CD4-positive, CD25-positive, alpha-beta regulatory T cell (primary cell): ENCODE measurements at regions not wholly inside any gene's neighbourhood (a gene's known extent, or its start where the extent isn't known, plus 50 kb on each side); places are given as distances from the start of the nearest gene placed in this dataset.
"Not testable (repeated sequence)": the region's sequence is repeated elsewhere in the genome, so short reads cannot be mapped to it uniquely, and the experiment has no call there.

ENCODE experiments used
- ATAC-seq, 2 donors: fragments of 150-1000 bp; cut with Tn5 transposase; one replicate each; pipeline ENCODE4 v1.10.0; 2021; ENCODE audit warnings: low read depth in 2 of 2, moderate number of reproducible peaks in 2 of 2, moderate library complexity in 1 of 2
- DNase-seq, 3 donors: peaks; one replicate each; pipeline versions ENCODE4 v3.0.0 to v3.0.0-alpha.2; 2012 to 2022; ENCODE audit warnings: mixed read lengths in 1 of 3
- H3K27ac ChIP-seq: one replicate; pipeline ENCODE4 v1.7.0; 2013; ENCODE audit warnings: mild to moderate bottlenecking, low read length; ENCODE audit not compliant: insufficient read depth, poor library complexity, severe bottlenecking
- H3K27me3 ChIP-seq: one replicate; pipeline ENCODE4 v1.7.0; 2013; ENCODE audit warnings: low read length; ENCODE audit not compliant: control insufficient read depth, insufficient read depth
- H3K36me3 ChIP-seq: one replicate; pipeline ENCODE4 v1.7.0; 2013; ENCODE audit warnings: mild to moderate bottlenecking, low read length, moderate library complexity; ENCODE audit not compliant: control insufficient read depth, insufficient read depth
- H3K4me1 ChIP-seq: 2 replicates; pipeline ENCODE4 v1.7.0; 2013; ENCODE audit warnings: mild to moderate bottlenecking, low read length; ENCODE audit not compliant: insufficient read depth, control insufficient read depth, poor library complexity, severe bottlenecking
- H3K4me3 ChIP-seq: one replicate; pipeline ENCODE4 v1.7.0; 2013; ENCODE audit warnings: low read depth, mild to moderate bottlenecking, low read length, moderate library complexity
- H3K9me3 ChIP-seq, 2 experiments: 1 replicate in 1 of 2; 2 replicates in 1 of 2; pipeline ENCODE4 v1.7.0; 2013; ENCODE audit warnings: low read length in 2 of 2, mild to moderate bottlenecking in 1 of 2, moderate library complexity in 1 of 2; ENCODE audit not compliant: control insufficient read depth in 2 of 2
- H3K27ac Mint-ChIP-seq, 3 donors: one replicate each; pipeline ENCODE4 v1.8.0; 2020 to 2022; ENCODE audit warnings: mild to moderate bottlenecking in 3 of 3, mixed read lengths in 3 of 3, moderate library complexity in 2 of 3
- H3K27me3 Mint-ChIP-seq: one replicate; pipeline ENCODE4 v1.8.0; 2022; ENCODE audit warnings: mild to moderate bottlenecking, mixed read lengths
- H3K36me3 Mint-ChIP-seq: one replicate; pipeline ENCODE4 v1.8.0; 2020; ENCODE audit warnings: mixed read lengths
- H3K4me1 Mint-ChIP-seq, 4 donors: one replicate each; pipeline ENCODE4 v1.8.0; 2020 to 2022; ENCODE audit warnings: mixed read lengths in 4 of 4, mild to moderate bottlenecking in 1 of 4
- H3K4me3 Mint-ChIP-seq, 4 donors: one replicate each; pipeline ENCODE4 v1.8.0; 2020 to 2022; ENCODE audit warnings: mild to moderate bottlenecking in 4 of 4, mixed read lengths in 4 of 4, moderate library complexity in 3 of 4
- H3K9me3 Mint-ChIP-seq, 7 donors: one replicate each; pipeline ENCODE4 v1.8.0; 2020 to 2022; ENCODE audit warnings: mixed read lengths in 7 of 7, mild to moderate bottlenecking in 3 of 7, moderate library complexity in 2 of 7

- H3K27ac Mint-ChIP-seq = no peak overlapping the region
- Histone ChIP-seq H3K27ac (no peak overlapping the region), H3K9me3 (no peaks in the 10 kb centered on the region), H3K27me3 (no peaks in the 10 kb centered on the region), H3K36me3 (no peaks in the 10 kb centered on the region), H3K4me3 (no peak overlapping the region), H3K4me1 (no peaks in the 10 kb centered on the region)
- H3K27me3 Mint-ChIP-seq = no peaks in the 10 kb centered on the region
- H3K4me1 Mint-ChIP-seq = no peaks in the 10 kb centered on the region
- H3K4me3 Mint-ChIP-seq = no peak overlapping the region
- DNase-seq = no peak
- no peaks in the 10 kb centered on the region for H3K36me3 Mint-ChIP-seq
- H3K9me3 Mint-ChIP-seq = peaks cover 2 to 8% (median 5%) of the 10 kb centered on the region in 7 donors
- ATAC-seq = no peak
Observed at GRCh38 chr20:52426856-52427255, 235.3 kb upstream of the ZFP64 start.

DNA sequence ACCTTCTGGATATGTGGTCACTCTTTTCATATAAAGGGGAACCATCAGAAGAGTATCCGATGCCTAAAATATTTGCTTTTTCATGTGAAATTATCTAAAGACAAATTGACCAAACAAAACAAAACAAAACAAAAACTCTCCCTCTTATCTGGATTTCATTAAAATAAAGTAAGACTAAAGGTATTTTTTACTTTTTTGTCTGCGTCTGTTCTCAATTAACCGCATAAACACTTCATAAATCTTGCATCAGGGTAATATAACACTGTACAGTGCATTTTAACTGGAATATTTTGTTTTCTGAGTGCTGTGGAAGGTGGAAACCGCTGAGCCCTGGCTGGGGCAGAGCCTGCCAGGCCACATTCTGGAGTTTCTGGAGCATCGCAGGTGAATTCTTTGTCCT lies 234.1 kb upstream of the ZFP64 start:
- H3K27ac ChIP-seq = no peak overlapping the region
- no peaks in the 10 kb centered on the region for H3K9me3 ChIP-seq
- no peak overlapping the region for H3K4me3 Mint-ChIP-seq
- H3K4me3 ChIP-seq = no peak overlapping the region
- peaks cover under 1 to 8% (median 5%) of the 10 kb centered on the region in 7 donors for H3K9me3 Mint-ChIP-seq
- H3K36me3 Mint-ChIP-seq = no peaks in the 10 kb centered on the region
- no peaks in the 10 kb centered on the region for H3K36me3 ChIP-seq
- DNase-seq = no peak
- H3K27ac Mint-ChIP-seq = no peak overlapping the region
- no peak for ATAC-seq
- H3K4me1 ChIP-seq = no peaks in the 10 kb centered on the region
- H3K4me1 Mint-ChIP-seq = peaks cover 0 to 1% (median 0%) of the 10 kb centered on the region in 4 donors
- no peaks in the 10 kb centered on the region for H3K27me3 ChIP-seq
- H3K27me3 Mint-ChIP-seq = no peaks in the 10 kb centered on the region

DNA sequence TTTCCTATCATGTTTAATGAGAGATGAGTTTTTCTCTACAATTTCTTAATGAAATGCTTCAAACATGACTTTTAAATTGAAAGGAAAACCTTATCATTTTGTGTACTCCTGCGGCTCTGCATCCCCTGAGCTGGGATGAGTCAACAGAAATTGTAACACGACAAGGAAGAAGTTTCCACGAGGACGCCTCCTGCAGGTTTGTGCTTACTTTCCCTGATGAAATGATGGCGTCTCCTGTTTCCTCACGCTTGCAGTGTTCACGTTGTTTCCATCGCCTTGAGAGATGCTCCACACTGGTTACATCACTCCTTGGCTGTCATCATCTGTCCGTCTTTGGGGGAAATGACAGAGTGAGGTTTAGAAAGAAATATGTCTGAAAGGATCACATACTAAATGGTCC lies 233.7 kb upstream of the ZFP64 start:
- H3K36me3 ChIP-seq = no peaks in the 10 kb centered on the region
- Mint-ChIP-seq H3K27me3 (no peaks in the 10 kb centered on the region), H3K9me3 (peaks cover 0 to 8% (median 5%) of the 10 kb centered on the region in 7 donors), H3K27ac (no peak overlapping the region), H3K36me3 (no peaks in the 10 kb centered on the region), H3K4me1 (peaks cover 0 to 1% (median 0%) of the 10 kb centered on the region in 4 donors), H3K4me3 (no peak overlapping the region)
- H3K9me3 ChIP-seq = no peaks in the 10 kb centered on the region
- ATAC-seq (no peak), DNase-seq (no peak)
- H3K4me3 ChIP-seq = no peak overlapping the region
- H3K4me1 ChIP-seq = no peaks in the 10 kb centered on the region
- no peaks in the 10 kb centered on the region for H3K27me3 ChIP-seq
- no peak overlapping the region for H3K27ac ChIP-seq

DNA sequence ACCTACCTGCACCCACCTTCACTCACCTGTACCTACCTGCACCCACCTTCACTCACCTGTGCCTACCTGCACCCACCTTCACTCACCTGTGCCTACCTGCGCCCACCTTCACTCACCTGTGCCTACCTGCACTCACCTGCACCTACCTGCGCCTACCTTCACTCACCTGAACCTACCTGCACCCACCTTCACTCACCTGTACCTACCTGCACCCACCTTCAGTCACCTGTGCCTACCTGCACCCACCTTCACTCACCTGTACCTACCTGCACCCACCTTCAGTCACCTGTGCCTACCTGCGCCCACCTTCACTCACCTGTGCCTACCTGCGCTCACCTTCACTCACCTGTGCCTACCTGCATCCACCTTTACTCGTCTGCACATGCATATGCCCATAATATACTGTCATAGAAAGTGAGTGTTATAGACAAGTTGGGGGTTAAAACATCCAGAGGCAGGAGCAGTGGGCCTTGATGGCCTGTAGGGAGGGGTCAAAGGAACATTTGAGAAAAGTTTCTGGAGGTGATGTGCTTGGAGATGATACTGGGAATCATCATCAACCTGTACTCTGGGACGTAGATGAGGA lies 232.9 kb upstream of the ZFP64 start:
- not testable (repeated sequence) for H3K4me1 ChIP-seq, H3K27me3 Mint-ChIP-seq, ATAC-seq, H3K4me3 Mint-ChIP-seq, H3K9me3 Mint-ChIP-seq, H3K27ac ChIP-seq, H3K9me3 ChIP-seq, H3K27me3 ChIP-seq, H3K36me3 Mint-ChIP-seq, H3K4me3 ChIP-seq, DNase-seq, H3K27ac Mint-ChIP-seq, H3K4me1 Mint-ChIP-seq, H3K36me3 ChIP-seq

GRCh38 chr20:52423536-52424140 lies 232.1 kb upstream of the ZFP64 start:
- H3K36me3 ChIP-seq, H3K4me1 ChIP-seq, H3K27ac ChIP-seq, H3K4me3 ChIP-seq, DNase-seq, H3K27me3 Mint-ChIP-seq, H3K36me3 Mint-ChIP-seq, H3K27me3 ChIP-seq, H3K9me3 ChIP-seq, H3K4me3 Mint-ChIP-seq, H3K9me3 Mint-ChIP-seq, H3K4me1 Mint-ChIP-seq, ATAC-seq: not testable (repeated sequence)
- peak overlapping the region in 1 of 3 donors; percentile 63 for H3K27ac Mint-ChIP-seq

DNA sequence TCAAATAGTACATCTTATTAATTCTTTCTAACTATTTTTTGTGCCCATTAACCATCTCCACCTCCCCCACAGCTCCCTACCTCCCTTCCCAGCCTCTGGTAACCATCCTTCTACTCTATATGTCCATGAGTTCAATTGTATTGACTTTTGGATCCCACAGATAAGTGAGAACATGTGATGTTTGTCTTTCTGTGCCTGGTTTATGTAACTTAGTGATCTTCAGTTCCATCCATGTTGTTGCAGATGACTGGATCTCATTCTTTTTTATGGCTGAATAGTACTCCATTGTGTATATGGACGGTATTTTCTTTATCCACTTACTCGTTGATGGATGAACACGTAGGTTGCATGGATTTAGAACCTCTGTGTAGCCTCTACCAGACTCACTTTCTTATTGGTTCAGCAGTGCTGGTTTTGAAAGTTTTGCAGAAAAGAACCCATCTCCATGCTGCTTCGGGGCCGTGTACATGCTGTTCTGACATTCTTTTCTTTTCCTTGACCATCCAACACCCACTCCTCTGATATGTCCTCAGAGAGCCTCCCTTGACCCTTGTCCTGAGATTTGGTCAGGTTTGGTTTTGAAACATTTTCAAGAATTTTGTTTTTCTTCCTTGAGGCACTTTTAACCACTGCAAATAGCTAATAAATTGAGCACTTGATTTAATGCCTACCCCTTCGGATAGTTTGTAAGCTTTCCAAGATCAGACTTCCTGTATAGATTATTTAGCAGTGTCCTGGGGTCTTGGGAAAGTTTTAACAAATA lies 231.2 kb upstream of the ZFP64 start:
- Histone ChIP-seq H3K4me3 (no peak overlapping the region), H3K36me3 (no peaks in the 10 kb centered on the region), H3K27ac (no peak overlapping the region), H3K27me3 (no peaks in the 10 kb centered on the region), H3K4me1 (no peaks in the 10 kb centered on the region), H3K9me3 (peaks cover 4% of the 10 kb centered on the region in 2 experiments)
- H3K4me1 Mint-ChIP-seq = peaks cover 0 to 1% (median 0%) of the 10 kb centered on the region in 4 donors
- no peak overlapping the region for H3K4me3 Mint-ChIP-seq
- H3K36me3 Mint-ChIP-seq = no peaks in the 10 kb centered on the region
- H3K27ac Mint-ChIP-seq = no peak overlapping the region
- ATAC-seq = no peak
- peaks cover 5% of the 10 kb centered on the region for H3K27me3 Mint-ChIP-seq
- no peak for DNase-seq
- H3K9me3 Mint-ChIP-seq = peaks cover 0 to 12% (median 6%) of the 10 kb centered on the region in 7 donors

GRCh38 chr20:52420805-52421204 lies 229.2 kb upstream of the ZFP64 start:
- Mint-ChIP-seq H3K27ac (no peak overlapping the region), H3K4me3 (no peak overlapping the region), H3K27me3 (peaks cover 5% of the 10 kb centered on the region), H3K9me3 (peaks cover 0 to 12% (median 5%) of the 10 kb centered on the region in 7 donors), H3K4me1 (peaks cover 0 to 1% (median 0%) of the 10 kb centered on the region in 4 donors), H3K36me3 (no peaks in the 10 kb centered on the region)
- ATAC-seq (no peak), DNase-seq (no peak)
- Histone ChIP-seq H3K4me3 (no peak overlapping the region), H3K4me1 (no peaks in the 10 kb centered on the region), H3K9me3 (peaks cover 4% of the 10 kb centered on the region in 2 experiments), H3K36me3 (no peaks in the 10 kb centered on the region), H3K27ac (no peak overlapping the region), H3K27me3 (no peaks in the 10 kb centered on the region)
